A549 (cell line): ENCODE measurements at regions not wholly inside any gene's neighbourhood (a gene's known extent, or its start where the extent isn't known, plus 50 kb on each side); places are given as distances from the start of the nearest gene placed in this dataset.

Experiments
- ATAC-seq, 2 experiments: fragments of 200-7000 bp in 1 of 2; fragments of >200 bp in 1 of 2; cut with Nextera tagmentation in 1 of 2; cut with Tn5 transposase in 1 of 2; 3 replicates each; pipeline versions ENCODE4 v1.8.0 to v1.9.1; 2018 to 2020; ENCODE audit warnings: mild to moderate bottlenecking in 1 of 2, moderate library complexity in 1 of 2
- CTCF ChIA-PET: fragments of 300-600 bp; sonication (Branson Sonifier 250); formaldehyde crosslinking; extraction: SDS; loops from one replicate; lab custom pipeline; 2021; ENCODE audit warnings: antibody characterized with exemption, inconsistent platforms; lab: Yijun Ruan, JAX
- POLR2A ChIA-PET: fragments of 350-600 bp; formaldehyde crosslinking; extraction: SDS; loops from one replicate; lab custom pipeline; 2021; ENCODE audit warnings: antibody characterized with exemption, inconsistent platforms; lab: Yijun Ruan, JAX
- DNase-seq, 2 experiments: peaks; one replicate each; pipeline versions ENCODE4 v3.0.0 to v3.0.0-alpha.2; 2011 to 2016; ENCODE audit warnings: low read depth in 1 of 2, low spot score in 1 of 2
- FAIRE-seq: peaks from 2 replicates; lab custom pipeline; 2011; peaks lifted over from hg19 to GRCh38; lab: Jason Lieb, UNC
- H3K27ac ChIP-seq, 2 experiments: fragments of >200 bp; sonication (Bioruptor Twin); formaldehyde crosslinking; 3 replicates each; pipeline ENCODE4 v1.5.1; 2016 to 2017
- H3K4me1 ChIP-seq: fragments of >200 bp; sonication (Bioruptor Twin); formaldehyde crosslinking; 3 replicates; pipeline ENCODE4 v1.6.1; 2016
- H3K4me2 ChIP-seq: fragments of >200 bp; sonication (Bioruptor Twin); formaldehyde crosslinking; 3 replicates; pipeline ENCODE4 v1.6.1; 2016
- H3K4me3 ChIP-seq: fragments of >200 bp; sonication (Bioruptor Twin); formaldehyde crosslinking; 3 replicates; pipeline ENCODE4 v1.5.1; 2016
- H3K9me3 ChIP-seq: fragments of >200 bp; sonication (Bioruptor Twin); formaldehyde crosslinking; 3 replicates; pipeline ENCODE4 v1.6.1; 2016
- CHD2 ChIP-seq: fragments of 150-350 bp; IDR thresholded peaks from 2 replicates; pipeline ENCODE4 v1.6.1; 2014; ENCODE audit warnings: low read length; ENCODE audit not compliant: partially characterized antibody
- CHD4 ChIP-seq: fragments of 200-600 bp; sonication (generic); IDR thresholded peaks from 2 replicates; pipeline ENCODE4 v1.6.1; 2016; ENCODE audit warnings: antibody characterized with exemption, mild to moderate bottlenecking, borderline replicate concordance
- EHMT2 ChIP-seq: fragments of 200-600 bp; sonication (generic); IDR thresholded peaks from 2 replicates; pipeline ENCODE4 v1.6.1; 2016; ENCODE audit warnings: antibody characterized with exemption, low read depth, mild to moderate bottlenecking, moderate library complexity
- EP300 ChIP-seq, 2 experiments: fragments of >200 bp; sonication (Bioruptor Twin); formaldehyde crosslinking; IDR thresholded peaks; 2 replicates in 1 of 2; 3 replicates in 1 of 2; pipeline ENCODE4 v1.6.1; 2016 to 2017
- ESRRA ChIP-seq: fragments of 150-350 bp; IDR thresholded peaks from 2 replicates; pipeline ENCODE4 v1.6.1; 2014; ENCODE audit warnings: mild to moderate bottlenecking, low read length, borderline replicate concordance
- HDAC2 ChIP-seq: fragments of 200-600 bp; sonication (generic); IDR thresholded peaks from 2 replicates; pipeline ENCODE4 v1.6.1; 2016
- MYC ChIP-seq: IDR thresholded peaks from 2 replicates; pipeline ENCODE4 v1.6.1; 2012; ENCODE audit warnings: mild to moderate bottlenecking, inconsistent platforms, low read length, improper control_type of control experiment, borderline replicate concordance
- NFE2L2 ChIP-seq: fragments of 150-350 bp; conservative IDR thresholded peaks from 2 replicates; pipeline ENCODE4 v1.6.1; 2014; ENCODE audit warnings: low read length
- POLR2A ChIP-seq: IDR thresholded peaks from 2 replicates; pipeline ENCODE4 v1.6.1; 2012; ENCODE audit warnings: mild to moderate bottlenecking, low read length
- POLR2AphosphoS2 ChIP-seq: conservative IDR thresholded peaks from 2 replicates; pipeline ENCODE4 v1.6.1; 2012; ENCODE audit warnings: low read length, improper control_type of control experiment, inconsistent platforms
- RAD21 ChIP-seq, 2 experiments: fragments of >200 bp in 1 of 2; sonication (Bioruptor Twin) in 1 of 2; formaldehyde crosslinking in 1 of 2; IDR thresholded peaks in 1 of 2; conservative IDR thresholded peaks in 1 of 2; 2 replicates in 1 of 2; 3 replicates in 1 of 2; pipeline ENCODE4 v1.6.1; 2012 to 2018; ENCODE audit warnings: inconsistent platforms in 1 of 2
- RCOR1 ChIP-seq: fragments of 150-350 bp; IDR thresholded peaks from 2 replicates; pipeline ENCODE4 v1.6.1; 2014; ENCODE audit warnings: antibody characterized with exemption, low read length, low read depth
- RNF2 ChIP-seq: fragments of 200-600 bp; sonication (generic); IDR thresholded peaks from 2 replicates; pipeline ENCODE4 v1.6.1; 2016; ENCODE audit warnings: low read depth, mild to moderate bottlenecking, antibody characterized with exemption, moderate library complexity, borderline replicate concordance
- SREBF2 ChIP-seq: fragments of 450-650 bp; IDR thresholded peaks from 2 replicates; pipeline ENCODE4 v1.6.1; 2014; ENCODE audit warnings: mild to moderate bottlenecking, moderate library complexity
- TP53 ChIP-seq: fragments of 250-450 bp; sonication (Bioruptor Pico); IDR thresholded peaks from 2 replicates; pipeline ENCODE4 v1.5.0; 2021; ENCODE audit warnings: mild to moderate bottlenecking, moderate library complexity
- ZC3H11A ChIP-seq: fragments of 450-650 bp; IDR thresholded peaks from 2 replicates; pipeline ENCODE4 v1.6.1; 2014; ENCODE audit warnings: antibody characterized with exemption, mild to moderate bottlenecking
- ZSCAN20 ChIP-seq: fragments of 250-450 bp; sonication (Bioruptor Pico); IDR thresholded peaks from 2 replicates; pipeline ENCODE4 v1.8.0; 2022; ENCODE audit warnings: mild to moderate bottlenecking, moderate library complexity
- WGBS: methylation state at CpG from one replicate; pipeline ENCODE4 v1.1.6; 2017; ENCODE audit errors: missing lambda C conversion rate; 5-methylcytosine and 5-hydroxymethylcytosine counted together
- TF ChIP-seq, protein P1 (sequence below): fragments of >200 bp; sonication (Bioruptor Twin); formaldehyde crosslinking; IDR thresholded peaks from 3 replicates; pipeline ENCODE4 v1.5.1; 2016
- TF ChIP-seq, protein P2 (sequence below): IDR thresholded peaks from 2 replicates; pipeline ENCODE4 v1.6.1; 2012

- TF ChIP-seq POLR2A, result no peak
- no peak for TF ChIP-seq ZC3H11A
- no peak for TF ChIP-seq ZSCAN20 (CRISPR knock-in tag)
- TF ChIP-seq RNF2, result no peak
Measured at GRCh38 chr2:239673641-239674040, 272.8 kb upstream of the HDAC4 start (continued).

GRCh38 chr2:239671916-239672849, 271.4 kb upstream of the HDAC4 start:
- DNase-seq, result no peak
- ATAC-seq, result no peak
- H3K4me1 ChIP-seq, result no peaks in the 10 kb centered on the region
- H3K4me3 ChIP-seq, result no peak overlapping the region
- FAIRE-seq, result no peak
- ChIA-PET CTCF (no interaction called here), POLR2A (no interaction called here)
- WGBS, result 54% methylated on average over 18 of the region's 18 CpGs
- no peak overlapping the region for H3K27ac ChIP-seq
- TF ChIP-seq, protein P1, sequence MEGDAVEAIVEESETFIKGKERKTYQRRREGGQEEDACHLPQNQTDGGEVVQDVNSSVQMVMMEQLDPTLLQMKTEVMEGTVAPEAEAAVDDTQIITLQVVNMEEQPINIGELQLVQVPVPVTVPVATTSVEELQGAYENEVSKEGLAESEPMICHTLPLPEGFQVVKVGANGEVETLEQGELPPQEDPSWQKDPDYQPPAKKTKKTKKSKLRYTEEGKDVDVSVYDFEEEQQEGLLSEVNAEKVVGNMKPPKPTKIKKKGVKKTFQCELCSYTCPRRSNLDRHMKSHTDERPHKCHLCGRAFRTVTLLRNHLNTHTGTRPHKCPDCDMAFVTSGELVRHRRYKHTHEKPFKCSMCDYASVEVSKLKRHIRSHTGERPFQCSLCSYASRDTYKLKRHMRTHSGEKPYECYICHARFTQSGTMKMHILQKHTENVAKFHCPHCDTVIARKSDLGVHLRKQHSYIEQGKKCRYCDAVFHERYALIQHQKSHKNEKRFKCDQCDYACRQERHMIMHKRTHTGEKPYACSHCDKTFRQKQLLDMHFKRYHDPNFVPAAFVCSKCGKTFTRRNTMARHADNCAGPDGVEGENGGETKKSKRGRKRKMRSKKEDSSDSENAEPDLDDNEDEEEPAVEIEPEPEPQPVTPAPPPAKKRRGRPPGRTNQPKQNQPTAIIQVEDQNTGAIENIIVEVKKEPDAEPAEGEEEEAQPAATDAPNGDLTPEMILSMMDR, result no peak
- TF ChIP-seq HDAC2 (no peak), CHD4 (no peak), EHMT2 (no peak), MYC (no peak), RNF2 (no peak)
- TF ChIP-seq, protein P2, sequence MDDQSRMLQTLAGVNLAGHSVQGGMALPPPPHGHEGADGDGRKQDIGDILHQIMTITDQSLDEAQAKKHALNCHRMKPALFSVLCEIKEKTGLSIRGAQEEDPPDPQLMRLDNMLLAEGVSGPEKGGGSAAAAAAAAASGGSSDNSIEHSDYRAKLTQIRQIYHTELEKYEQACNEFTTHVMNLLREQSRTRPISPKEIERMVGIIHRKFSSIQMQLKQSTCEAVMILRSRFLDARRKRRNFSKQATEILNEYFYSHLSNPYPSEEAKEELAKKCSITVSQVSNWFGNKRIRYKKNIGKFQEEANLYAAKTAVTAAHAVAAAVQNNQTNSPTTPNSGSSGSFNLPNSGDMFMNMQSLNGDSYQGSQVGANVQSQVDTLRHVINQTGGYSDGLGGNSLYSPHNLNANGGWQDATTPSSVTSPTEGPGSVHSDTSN, result no peak
- no peak overlapping the region for H3K4me2 ChIP-seq
- no peaks in the 10 kb centered on the region for H3K9me3 ChIP-seq

DNA sequence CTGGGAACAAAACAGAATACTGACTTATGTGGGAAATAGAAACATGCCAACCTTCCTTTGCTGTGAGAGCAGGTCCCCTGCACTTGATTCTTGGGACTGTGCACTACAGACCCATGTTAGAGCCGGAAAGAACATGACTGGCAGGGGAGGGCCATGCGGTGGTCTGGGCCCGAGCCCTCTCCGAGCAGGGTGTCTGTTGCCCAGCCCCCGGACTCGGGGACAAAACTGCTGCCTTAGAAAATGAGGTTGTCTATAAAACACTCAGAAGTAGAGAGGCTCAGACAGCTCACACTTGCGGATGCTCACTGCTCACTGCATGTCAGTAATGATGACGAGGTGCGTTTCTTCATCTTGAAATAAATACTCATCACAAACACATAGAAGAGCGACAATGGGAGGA, 270.7 kb upstream of the HDAC4 start:
- ATAC-seq, result no peak
- WGBS, result 36% methylated on average over 10 of the region's 10 CpGs
- H3K4me2 ChIP-seq, result no peak overlapping the region
- no peak for TF ChIP-seq CHD2
- no peak for TF ChIP-seq NFE2L2
- no peaks in the 10 kb centered on the region for H3K4me1 ChIP-seq
- ChIA-PET CTCF (no interaction called here), POLR2A (no interaction called here)
- H3K4me3 ChIP-seq, result no peak overlapping the region
- no peak for DNase-seq
- H3K27ac ChIP-seq, result no peak overlapping the region
- no peaks in the 10 kb centered on the region for H3K9me3 ChIP-seq
- FAIRE-seq, result no peak

DNA sequence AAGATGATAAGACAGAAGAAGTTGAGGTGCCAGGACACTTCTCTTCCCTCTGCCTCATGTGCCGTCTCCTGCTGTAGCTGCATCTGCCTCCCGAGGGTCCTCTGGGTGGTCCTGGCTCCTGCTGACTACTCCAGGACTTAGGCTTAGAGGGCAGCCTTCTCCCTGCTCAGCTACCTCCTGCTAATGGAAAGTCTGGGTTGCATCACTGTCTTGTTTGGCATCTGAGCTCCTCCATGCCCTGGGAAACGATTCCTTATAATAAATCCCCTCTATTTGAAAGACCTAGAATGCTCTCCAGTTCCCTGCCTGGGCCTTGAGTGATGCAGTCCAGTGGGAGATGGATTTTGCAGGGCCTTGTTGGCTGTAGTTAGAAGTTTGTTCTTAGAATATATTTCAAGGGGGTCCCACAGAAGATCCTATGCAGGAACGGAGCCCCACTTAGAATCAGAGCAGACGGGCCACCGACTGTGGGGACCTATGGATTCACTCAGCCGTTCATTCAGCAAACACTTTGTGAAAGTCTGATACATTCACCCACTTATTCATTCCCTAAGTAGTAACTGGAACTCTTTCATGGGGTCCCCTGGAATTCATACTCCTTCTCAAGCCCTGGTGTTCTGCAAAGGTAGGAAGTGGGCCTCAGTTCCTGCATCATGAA, 269.8 kb upstream of the HDAC4 start:
- TF ChIP-seq RCOR1 (no peak), NFE2L2 (no peak), SREBF2 (no peak), ESRRA (no peak), EP300 (IDR thresholded peaks at IDR 0.05) (no peak), POLR2A (no peak), POLR2AphosphoS2 (no peak), TP53 (CRISPR knock-in tag) (no peak), RAD21 (conservative IDR thresholded peaks at IDR 0.05 in 1 of 2, IDR thresholded peaks at IDR 0.05 in 1 of 2) (no peak)
- TF ChIP-seq, all 56 proteins: peak for 0
- ATAC-seq (no peak), FAIRE-seq (no peak), DNase-seq (no peak)
- Histone ChIP-seq H3K4me1 (no peaks in the 10 kb centered on the region), H3K4me2 (no peak overlapping the region), H3K4me3 (no peak overlapping the region), H3K27ac (no peak overlapping the region), H3K9me3 (no peaks in the 10 kb centered on the region)
- ChIA-PET CTCF (interaction anchor here (0.6 kb wide), 1 partner anchor 45 kb away, joined by 3 read pairs; no protein-coding TSS in a partner anchor), POLR2A (no interaction called here)
- WGBS, result 48% methylated on average over 7 of the region's 7 CpGs
